ENCODE measurements at regions not wholly inside any gene's neighbourhood (a gene's known extent, or its start where the extent isn't known, plus 50 kb on each side); places are given as distances from the start of the nearest gene placed in this dataset.

DNA sequence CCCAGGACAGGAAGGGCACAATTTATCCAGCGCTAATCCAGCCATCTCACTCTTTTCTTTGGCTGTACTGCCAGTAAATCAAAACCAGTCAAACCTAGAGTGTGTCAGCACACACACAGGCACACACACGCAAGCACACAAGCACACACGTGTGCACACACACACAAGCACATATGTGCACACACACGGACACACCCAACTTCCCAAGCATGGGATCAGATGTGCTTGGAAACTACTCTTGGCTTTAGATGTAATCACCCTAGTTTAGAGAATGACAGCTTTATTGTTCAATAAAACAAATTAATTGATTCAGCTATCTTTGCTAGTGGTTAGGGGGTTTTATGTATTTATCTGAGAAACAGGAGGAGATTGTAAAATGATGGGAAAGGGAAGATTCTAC is 615.0 kb upstream of the MKI67 start:
- TF ChIP-seq EZH2phosphoT487 (IDR thresholded peaks at IDR 0.05; ENCODE audit: borderline replicate concordance, low read depth) (no peak), TAF1 (IDR thresholded peaks at IDR 0.05; ENCODE audit: borderline replicate concordance, low read depth, low read length) (no peak), ELF1 (IDR thresholded peaks at IDR 0.05) (no peak), SIN3A (IDR thresholded peaks at IDR 0.05; ENCODE audit: borderline replicate concordance, low read depth, low read length) (no peak), POLR2AphosphoS5 (IDR thresholded peaks at IDR 0.05; ENCODE audit: low read depth, low read length) (no peak), RAD21 (IDR thresholded peaks at IDR 0.05; ENCODE audit: low read length) (no peak), RFX5 (IDR thresholded peaks at IDR 0.05; ENCODE audit: low read length) (no peak), EP300 (IDR thresholded peaks at IDR 0.05; ENCODE audit: borderline replicate concordance in 1 of 2, low read depth in 1 of 2, low read length in 1 of 2) (no peak)
- TF ChIP-seq, protein P1, sequence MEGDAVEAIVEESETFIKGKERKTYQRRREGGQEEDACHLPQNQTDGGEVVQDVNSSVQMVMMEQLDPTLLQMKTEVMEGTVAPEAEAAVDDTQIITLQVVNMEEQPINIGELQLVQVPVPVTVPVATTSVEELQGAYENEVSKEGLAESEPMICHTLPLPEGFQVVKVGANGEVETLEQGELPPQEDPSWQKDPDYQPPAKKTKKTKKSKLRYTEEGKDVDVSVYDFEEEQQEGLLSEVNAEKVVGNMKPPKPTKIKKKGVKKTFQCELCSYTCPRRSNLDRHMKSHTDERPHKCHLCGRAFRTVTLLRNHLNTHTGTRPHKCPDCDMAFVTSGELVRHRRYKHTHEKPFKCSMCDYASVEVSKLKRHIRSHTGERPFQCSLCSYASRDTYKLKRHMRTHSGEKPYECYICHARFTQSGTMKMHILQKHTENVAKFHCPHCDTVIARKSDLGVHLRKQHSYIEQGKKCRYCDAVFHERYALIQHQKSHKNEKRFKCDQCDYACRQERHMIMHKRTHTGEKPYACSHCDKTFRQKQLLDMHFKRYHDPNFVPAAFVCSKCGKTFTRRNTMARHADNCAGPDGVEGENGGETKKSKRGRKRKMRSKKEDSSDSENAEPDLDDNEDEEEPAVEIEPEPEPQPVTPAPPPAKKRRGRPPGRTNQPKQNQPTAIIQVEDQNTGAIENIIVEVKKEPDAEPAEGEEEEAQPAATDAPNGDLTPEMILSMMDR (IDR thresholded peaks at IDR 0.05), result no peak
- TF ChIP-seq, protein P2, sequence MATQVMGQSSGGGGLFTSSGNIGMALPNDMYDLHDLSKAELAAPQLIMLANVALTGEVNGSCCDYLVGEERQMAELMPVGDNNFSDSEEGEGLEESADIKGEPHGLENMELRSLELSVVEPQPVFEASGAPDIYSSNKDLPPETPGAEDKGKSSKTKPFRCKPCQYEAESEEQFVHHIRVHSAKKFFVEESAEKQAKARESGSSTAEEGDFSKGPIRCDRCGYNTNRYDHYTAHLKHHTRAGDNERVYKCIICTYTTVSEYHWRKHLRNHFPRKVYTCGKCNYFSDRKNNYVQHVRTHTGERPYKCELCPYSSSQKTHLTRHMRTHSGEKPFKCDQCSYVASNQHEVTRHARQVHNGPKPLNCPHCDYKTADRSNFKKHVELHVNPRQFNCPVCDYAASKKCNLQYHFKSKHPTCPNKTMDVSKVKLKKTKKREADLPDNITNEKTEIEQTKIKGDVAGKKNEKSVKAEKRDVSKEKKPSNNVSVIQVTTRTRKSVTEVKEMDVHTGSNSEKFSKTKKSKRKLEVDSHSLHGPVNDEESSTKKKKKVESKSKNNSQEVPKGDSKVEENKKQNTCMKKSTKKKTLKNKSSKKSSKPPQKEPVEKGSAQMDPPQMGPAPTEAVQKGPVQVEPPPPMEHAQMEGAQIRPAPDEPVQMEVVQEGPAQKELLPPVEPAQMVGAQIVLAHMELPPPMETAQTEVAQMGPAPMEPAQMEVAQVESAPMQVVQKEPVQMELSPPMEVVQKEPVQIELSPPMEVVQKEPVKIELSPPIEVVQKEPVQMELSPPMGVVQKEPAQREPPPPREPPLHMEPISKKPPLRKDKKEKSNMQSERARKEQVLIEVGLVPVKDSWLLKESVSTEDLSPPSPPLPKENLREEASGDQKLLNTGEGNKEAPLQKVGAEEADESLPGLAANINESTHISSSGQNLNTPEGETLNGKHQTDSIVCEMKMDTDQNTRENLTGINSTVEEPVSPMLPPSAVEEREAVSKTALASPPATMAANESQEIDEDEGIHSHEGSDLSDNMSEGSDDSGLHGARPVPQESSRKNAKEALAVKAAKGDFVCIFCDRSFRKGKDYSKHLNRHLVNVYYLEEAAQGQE (IDR thresholded peaks at IDR 0.05; ENCODE audit: low read depth, low read length), result no peak
